NAMALWA (cell line): ENCODE measurements at regions not wholly inside any gene's neighbourhood (a gene's known extent, or its start where the extent isn't known, plus 50 kb on each side); places are given as distances from the start of the nearest gene placed in this dataset.
"Not testable (repeated sequence)": the region's sequence is repeated elsewhere in the genome, so short reads cannot be mapped to it uniquely, and the experiment has no call there.

Source experiments
- DNase-seq: peaks from one replicate; pipeline ENCODE4 v3.0.0-alpha.2; 2015; ENCODE audit warnings: low spot score

GRCh38 chr2:175684466-175684865, 317.6 kb downstream of the LNPK start:
- DNase-seq = no peak

GRCh38 chr2:175679728-175680127, 322.3 kb downstream of the LNPK start:
- DNase-seq = no peak

GRCh38 chr2:175679231-175679630, 322.8 kb downstream of the LNPK start:
- DNase-seq = no peak

- DNase-seq = no peak
These were observed 324.2 kb downstream of the LNPK start for GRCh38 chr2:175677880-175678279.

- peak; percentile 24 for DNase-seq
These were observed 325.3 kb downstream of the LNPK start for GRCh38 chr2:175676813-175677212.

- DNase-seq = not testable (repeated sequence)
These were observed 333.3 kb downstream of the LNPK start for GRCh38 chr2:175668804-175669203.

- DNase-seq = no peak
These were observed 339.7 kb downstream of the LNPK start for GRCh38 chr2:175662335-175662734.

GRCh38 chr2:175648577-175649063, 353.4 kb downstream of the LNPK start:
- DNase-seq = no peak

- no peak for DNase-seq
These were observed 355.0 kb downstream of the LNPK start for GRCh38 chr2:175647058-175647457.

- no peak for DNase-seq
These were observed 361.4 kb downstream of the LNPK start for GRCh38 chr2:175640655-175641054.

- DNase-seq = no peak
These were observed 368.8 kb downstream of the LNPK start for GRCh38 chr2:175633227-175633626.

- no peak for DNase-seq
These were observed 370.8 kb downstream of the LNPK start for GRCh38 chr2:175631245-175631623.

GRCh38 chr2:175630280-175631244, 371.5 kb downstream of the LNPK start:
- no peak for DNase-seq

- DNase-seq = no peak
These were observed 373.8 kb downstream of the LNPK start for GRCh38 chr2:175628243-175628642.

- no peak for DNase-seq
These were observed 374.7 kb downstream of the LNPK start for GRCh38 chr2:175627405-175627804.

GRCh38 chr2:175626796-175627195, 375.3 kb downstream of the LNPK start:
- DNase-seq = no peak

- no peak for DNase-seq
These were observed 377.3 kb downstream of the LNPK start for GRCh38 chr2:175624785-175625184.

GRCh38 chr2:175624211-175624761, 377.8 kb downstream of the LNPK start:
- DNase-seq = no peak

GRCh38 chr2:175621821-175622220, 380.2 kb downstream of the LNPK start:
- peak; percentile 28 for DNase-seq

GRCh38 chr2:175620106-175620505, 382.0 kb downstream of the LNPK start:
- no peak for DNase-seq

GRCh38 chr2:175619179-175620045, 382.7 kb downstream of the LNPK start:
- DNase-seq = no peak

GRCh38 chr2:175612280-175612679, 389.8 kb downstream of the LNPK start:
- no peak for DNase-seq
